Vagina (tissue), 2 donors: ENCODE measurements at regions not wholly inside any gene's neighbourhood (a gene's known extent, or its start where the extent isn't known, plus 50 kb on each side); places are given as distances from the start of the nearest gene placed in this dataset.

Experiments
- CTCF ChIP-seq, 3 experiments: fragments of 450-650 bp in 2 of 3; fragments of 200-600 bp in 1 of 3; sonication (generic) in 1 of 3; IDR thresholded peaks; one replicate each; pipeline ENCODE4 v1.5.1; 2017 to 2019; ENCODE audit warnings: antibody characterized with exemption in 3 of 3, mild to moderate bottlenecking in 2 of 3, moderate library complexity in 2 of 3
- POLR2AphosphoS5 ChIP-seq, 2 donors: sonication (generic); formaldehyde crosslinking; IDR thresholded peaks; one replicate each; pipeline ENCODE4 v1.9.0; 2017; ENCODE audit warnings: antibody characterized with exemption in 2 of 2, mild to moderate bottlenecking in 2 of 2, low read depth in 1 of 2; ENCODE audit not compliant: insufficient read depth in 1 of 2

DNA sequence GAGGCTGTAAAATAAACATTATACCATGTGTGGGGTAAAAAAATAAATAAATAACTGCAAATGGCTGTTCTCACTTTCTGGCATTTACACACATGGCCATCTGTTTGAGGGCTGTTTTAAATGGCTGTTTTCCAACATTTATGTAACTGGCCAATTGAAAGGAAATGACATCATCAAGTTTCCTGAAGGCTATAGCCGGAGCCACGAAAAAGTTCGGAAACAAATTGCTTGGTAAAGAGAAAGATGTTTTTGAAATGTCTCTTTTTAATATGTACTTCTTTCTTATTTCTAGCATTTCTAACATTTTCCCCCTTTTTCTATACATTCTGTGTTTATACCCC is 95.4 kb upstream of the DAB2 start:
- TF ChIP-seq CTCF (IDR thresholded peaks at IDR 0.05) (no peak), POLR2AphosphoS5 (IDR thresholded peaks at IDR 0.05; ENCODE audit: insufficient read depth in 1 of 2, low read depth in 1 of 2) (peak in 1 of 2 donors; percentile 14)
